Fibroblast of pulmonary artery (primary cell): ENCODE measurements at regions not wholly inside any gene's neighbourhood (a gene's known extent, or its start where the extent isn't known, plus 50 kb on each side); places are given as distances from the start of the nearest gene placed in this dataset.
"Not testable (repeated sequence)": the region's sequence is repeated elsewhere in the genome, so short reads cannot be mapped to it uniquely, and the experiment has no call there.

Experiments used
- DNase-seq: peaks from one replicate; pipeline ENCODE4 v3.0.0-alpha.2; 2010; ENCODE audit warnings: low read depth
- H3K4me3 ChIP-seq: replicated peaks from 2 replicates; pipeline ENCODE4 v1.5.1; 2011; ENCODE audit warnings: low read depth, mild to moderate bottlenecking, control low read depth, low read length, moderate library complexity
- TF ChIP-seq, protein P1 (sequence below): IDR thresholded peaks from 2 replicates; pipeline ENCODE4 v1.5.1; 2011; ENCODE audit warnings: mild to moderate bottlenecking, control low read depth, low read length, inconsistent platforms; ENCODE audit errors: missing control alignments

DNA sequence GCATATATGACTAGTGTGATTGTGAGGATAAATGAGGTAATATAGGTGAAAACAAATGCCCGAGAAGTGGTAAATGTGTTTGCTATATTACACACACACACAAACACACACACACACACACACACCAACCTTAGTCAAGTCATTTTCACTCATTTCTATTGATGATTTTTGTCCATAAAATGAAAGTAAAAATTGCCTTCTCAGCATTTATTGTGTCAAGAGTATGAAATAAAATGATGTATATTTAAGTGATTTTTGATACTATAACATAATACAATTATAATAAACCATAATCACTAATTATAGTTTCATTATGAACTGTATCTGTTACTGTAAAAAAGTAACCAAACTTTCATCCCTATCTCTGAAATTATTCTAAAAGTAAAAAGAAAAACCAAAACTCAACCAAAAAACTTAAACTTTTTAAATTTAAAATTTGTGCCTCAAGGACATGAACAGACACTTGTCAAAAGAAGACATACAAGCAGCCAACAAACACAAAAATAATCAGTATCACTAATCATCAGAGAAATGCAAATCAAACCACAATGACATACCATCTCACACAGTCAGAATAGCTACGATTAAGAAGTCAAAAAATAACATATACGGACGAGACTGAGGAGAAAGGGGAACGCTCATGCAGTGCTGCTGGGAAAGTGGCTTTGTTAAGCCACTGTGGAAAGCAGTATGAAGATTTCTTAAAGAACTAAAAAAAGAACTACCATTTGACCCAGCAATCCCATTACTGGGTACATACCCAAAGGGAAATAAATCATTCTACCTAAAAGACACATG, 601.0 kb downstream of the TMA16 start:
- no peak overlapping the region for H3K4me3 ChIP-seq
- TF ChIP-seq, protein P1, sequence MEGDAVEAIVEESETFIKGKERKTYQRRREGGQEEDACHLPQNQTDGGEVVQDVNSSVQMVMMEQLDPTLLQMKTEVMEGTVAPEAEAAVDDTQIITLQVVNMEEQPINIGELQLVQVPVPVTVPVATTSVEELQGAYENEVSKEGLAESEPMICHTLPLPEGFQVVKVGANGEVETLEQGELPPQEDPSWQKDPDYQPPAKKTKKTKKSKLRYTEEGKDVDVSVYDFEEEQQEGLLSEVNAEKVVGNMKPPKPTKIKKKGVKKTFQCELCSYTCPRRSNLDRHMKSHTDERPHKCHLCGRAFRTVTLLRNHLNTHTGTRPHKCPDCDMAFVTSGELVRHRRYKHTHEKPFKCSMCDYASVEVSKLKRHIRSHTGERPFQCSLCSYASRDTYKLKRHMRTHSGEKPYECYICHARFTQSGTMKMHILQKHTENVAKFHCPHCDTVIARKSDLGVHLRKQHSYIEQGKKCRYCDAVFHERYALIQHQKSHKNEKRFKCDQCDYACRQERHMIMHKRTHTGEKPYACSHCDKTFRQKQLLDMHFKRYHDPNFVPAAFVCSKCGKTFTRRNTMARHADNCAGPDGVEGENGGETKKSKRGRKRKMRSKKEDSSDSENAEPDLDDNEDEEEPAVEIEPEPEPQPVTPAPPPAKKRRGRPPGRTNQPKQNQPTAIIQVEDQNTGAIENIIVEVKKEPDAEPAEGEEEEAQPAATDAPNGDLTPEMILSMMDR: no peak
- DNase-seq: peak; percentile 1

DNA sequence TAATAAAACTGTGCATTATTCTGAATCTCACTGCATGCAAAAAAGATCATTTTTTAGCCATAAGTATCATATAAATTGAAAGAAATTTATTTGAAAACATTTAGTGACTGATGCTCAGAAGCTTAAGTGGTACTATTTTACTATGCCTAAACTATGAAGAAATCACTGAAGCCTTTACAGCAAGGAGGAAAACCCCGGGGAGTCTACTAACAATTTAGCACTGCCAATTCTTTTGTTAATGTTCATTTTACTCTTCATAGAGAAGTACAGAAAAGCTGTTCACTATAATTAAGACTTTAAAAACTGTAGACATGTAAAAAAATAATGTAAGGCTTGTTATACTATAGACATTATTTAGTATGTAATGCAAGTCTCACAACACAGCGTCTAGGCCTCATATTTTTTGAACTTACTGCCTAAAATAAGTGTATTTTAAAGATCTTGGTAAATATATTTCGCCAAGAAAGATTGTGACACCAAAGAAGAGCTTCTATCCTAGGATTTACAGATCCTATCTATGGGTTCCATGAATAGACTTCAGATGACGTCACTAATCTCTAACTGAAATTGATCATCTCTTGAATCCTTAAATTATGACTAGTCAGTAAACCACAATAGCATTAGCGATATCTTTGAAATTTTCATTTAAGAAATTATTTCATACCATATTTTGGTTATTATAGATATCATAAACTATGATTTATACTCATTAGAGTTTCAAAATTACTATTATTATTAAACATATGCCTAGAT, 602.5 kb downstream of the TMA16 start:
- DNase-seq: no peak
- TF ChIP-seq, protein P1: no peak
- no peak overlapping the region for H3K4me3 ChIP-seq

DNA sequence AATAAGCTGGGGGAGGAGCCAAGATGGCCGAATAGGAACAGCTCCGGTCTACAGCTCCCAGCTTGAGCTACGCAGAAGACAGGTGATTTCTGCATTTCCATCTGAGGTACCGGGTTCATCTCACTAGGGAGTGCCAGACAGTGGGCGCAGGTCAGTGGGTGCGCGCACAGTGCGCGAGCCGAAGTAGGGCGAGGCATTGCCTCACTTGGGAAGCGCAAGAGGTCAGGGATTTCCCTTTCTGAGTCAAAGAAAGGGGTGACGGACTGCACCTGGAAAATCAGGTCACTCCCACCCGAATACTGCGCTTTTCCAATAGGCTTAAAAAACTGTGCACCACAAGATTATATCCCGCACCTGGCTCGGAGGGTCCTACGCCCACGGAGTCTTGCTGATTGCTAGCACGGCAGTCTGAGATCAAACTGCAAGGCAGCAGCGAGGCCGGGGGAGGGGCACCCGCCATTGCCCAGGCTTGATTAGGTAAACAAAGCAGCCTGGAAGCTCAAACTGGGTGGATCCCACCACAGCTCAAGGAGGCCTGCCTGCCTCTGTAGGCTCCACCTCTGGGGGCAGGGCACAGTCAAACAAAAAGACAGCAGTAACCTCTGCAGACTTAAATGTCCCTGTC, 606.4 kb downstream of the TMA16 start:
- not testable (repeated sequence) for DNase-seq, H3K4me3 ChIP-seq

DNA sequence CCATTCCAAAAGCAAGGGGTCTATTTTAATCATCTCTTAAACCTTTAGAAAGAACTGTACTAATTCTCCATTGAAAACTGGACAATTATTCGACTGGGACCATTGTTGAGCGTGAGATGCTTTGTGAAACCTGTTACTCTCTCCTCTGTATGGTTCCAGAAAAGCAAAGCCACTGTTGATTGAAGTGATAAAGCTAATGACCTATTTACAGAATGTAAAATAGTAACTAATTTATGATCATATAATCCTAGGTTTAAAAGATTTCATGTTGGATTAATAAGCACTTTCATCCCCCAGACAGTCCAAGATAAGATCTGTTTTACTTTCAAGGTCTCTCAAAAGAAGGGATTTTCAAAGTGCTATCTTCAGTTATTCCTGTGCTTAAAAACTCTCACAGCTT, 614.5 kb downstream of the TMA16 start:
- no peak for DNase-seq
- no peak overlapping the region for H3K4me3 ChIP-seq
- TF ChIP-seq, protein P1: no peak

DNA sequence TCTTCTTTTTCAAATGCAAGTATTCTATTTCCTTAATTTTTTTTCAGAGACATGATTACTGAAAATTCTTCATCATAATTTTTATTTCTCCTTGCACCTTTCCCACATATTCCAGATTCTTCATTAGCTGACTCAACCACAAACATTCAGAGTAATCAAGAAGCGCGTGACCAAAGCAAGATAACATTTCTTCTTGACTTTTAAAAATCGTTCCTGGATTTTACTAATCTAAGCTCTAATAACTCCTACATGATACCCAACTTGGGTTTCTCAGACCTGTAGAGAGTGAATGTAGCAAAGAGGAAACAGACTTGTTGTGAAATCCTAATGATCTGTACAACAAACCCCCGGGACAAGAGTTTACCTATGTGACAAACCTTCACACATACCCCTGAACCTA, 615.0 kb downstream of the TMA16 start:
- H3K4me3 ChIP-seq: no peak overlapping the region
- TF ChIP-seq, protein P1: no peak
- DNase-seq: peak; percentile 2

DNA sequence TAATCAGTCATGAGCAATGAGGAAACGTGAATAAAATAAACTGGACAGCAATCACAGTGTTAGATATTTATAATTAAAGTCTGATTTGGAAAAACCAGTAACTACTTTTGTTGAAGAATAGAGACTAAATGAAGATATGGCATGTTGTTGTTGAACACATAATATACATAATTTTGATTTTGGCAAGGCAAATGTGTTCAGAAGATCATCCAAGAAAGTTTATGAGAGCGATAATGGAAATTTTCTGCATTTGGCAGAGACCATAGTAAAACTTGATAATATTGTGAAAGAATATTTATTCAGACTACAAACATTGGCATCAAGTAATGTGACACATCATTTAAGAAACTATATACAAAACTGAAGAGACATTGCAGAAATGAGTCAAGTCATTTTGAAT, 620.7 kb downstream of the TMA16 start:
- no peak overlapping the region for H3K4me3 ChIP-seq
- DNase-seq: no peak

DNA sequence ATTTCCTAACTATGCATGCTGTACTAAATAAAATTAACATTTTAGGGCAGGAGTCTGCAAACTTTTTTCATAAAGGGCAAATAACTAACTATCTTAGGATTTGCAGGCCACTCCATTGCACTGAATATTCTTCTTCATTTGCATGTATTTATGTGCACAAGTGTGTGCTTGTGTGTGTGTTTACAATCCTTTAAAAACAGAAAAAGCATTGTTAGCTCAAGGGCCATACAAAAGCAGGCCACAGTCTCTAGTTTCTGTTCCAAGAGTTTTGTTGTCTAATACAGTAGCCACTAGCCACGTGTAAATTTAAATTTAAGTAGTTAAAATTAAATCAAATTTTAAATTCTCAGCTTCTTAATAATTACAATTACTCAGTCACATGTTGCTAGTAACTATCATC, 621.8 kb downstream of the TMA16 start:
- H3K4me3 ChIP-seq: no peak overlapping the region
- TF ChIP-seq, protein P1: no peak
- DNase-seq: no peak

More for the DNA sequence above, 620.7 kb downstream of the TMA16 start:
- TF ChIP-seq, protein P1: no peak
